PFSK-1 (cell line): ENCODE measurements at regions not wholly inside any gene's neighbourhood (a gene's known extent, or its start where the extent isn't known, plus 50 kb on each side); places are given as distances from the start of the nearest gene placed in this dataset.

Experiments used
- POLR2AphosphoS5 ChIP-seq: IDR thresholded peaks from 2 replicates; pipeline ENCODE4 v1.6.1; 2012; ENCODE audit warnings: low read depth, mild to moderate bottlenecking, control low read depth, low read length, moderate library complexity
- SIN3A ChIP-seq: IDR thresholded peaks from 2 replicates; pipeline ENCODE4 v1.6.1; 2012; ENCODE audit warnings: mild to moderate bottlenecking, low read length, moderate library complexity, borderline replicate concordance; ENCODE audit not compliant: insufficient read depth
- TF ChIP-seq, protein P1 (sequence below), 2 experiments: IDR thresholded peaks; 2 replicates each; pipeline versions ENCODE4 v1.6.1 to v1.8.0; 2011 to 2012; ENCODE audit warnings: low read depth in 2 of 2, low read length in 2 of 2, control low read depth in 1 of 2, inconsistent platforms in 1 of 2, mild to moderate bottlenecking in 1 of 2, moderate library complexity in 1 of 2; ENCODE audit not compliant: insufficient read depth in 1 of 2

DNA sequence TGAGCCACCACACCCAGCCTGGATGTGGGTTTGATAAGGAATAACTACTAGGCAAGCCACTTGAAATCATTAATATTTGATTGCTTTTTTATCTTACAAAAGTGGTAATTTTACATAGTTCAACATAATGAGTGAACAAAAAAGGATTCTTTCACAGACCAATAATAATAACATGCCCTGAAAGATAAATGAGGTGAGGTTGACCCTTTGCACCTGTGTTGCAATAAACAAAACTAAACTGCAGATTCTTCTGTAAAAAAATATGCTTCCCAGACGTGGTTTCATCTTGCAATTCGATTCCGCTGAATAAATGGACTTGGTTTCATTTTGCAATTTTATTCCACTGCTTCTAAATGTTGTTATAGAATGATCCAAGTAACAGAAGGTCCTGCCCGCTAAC is 1514.9 kb upstream of the TMEM132C start:
- TF ChIP-seq, protein P1, sequence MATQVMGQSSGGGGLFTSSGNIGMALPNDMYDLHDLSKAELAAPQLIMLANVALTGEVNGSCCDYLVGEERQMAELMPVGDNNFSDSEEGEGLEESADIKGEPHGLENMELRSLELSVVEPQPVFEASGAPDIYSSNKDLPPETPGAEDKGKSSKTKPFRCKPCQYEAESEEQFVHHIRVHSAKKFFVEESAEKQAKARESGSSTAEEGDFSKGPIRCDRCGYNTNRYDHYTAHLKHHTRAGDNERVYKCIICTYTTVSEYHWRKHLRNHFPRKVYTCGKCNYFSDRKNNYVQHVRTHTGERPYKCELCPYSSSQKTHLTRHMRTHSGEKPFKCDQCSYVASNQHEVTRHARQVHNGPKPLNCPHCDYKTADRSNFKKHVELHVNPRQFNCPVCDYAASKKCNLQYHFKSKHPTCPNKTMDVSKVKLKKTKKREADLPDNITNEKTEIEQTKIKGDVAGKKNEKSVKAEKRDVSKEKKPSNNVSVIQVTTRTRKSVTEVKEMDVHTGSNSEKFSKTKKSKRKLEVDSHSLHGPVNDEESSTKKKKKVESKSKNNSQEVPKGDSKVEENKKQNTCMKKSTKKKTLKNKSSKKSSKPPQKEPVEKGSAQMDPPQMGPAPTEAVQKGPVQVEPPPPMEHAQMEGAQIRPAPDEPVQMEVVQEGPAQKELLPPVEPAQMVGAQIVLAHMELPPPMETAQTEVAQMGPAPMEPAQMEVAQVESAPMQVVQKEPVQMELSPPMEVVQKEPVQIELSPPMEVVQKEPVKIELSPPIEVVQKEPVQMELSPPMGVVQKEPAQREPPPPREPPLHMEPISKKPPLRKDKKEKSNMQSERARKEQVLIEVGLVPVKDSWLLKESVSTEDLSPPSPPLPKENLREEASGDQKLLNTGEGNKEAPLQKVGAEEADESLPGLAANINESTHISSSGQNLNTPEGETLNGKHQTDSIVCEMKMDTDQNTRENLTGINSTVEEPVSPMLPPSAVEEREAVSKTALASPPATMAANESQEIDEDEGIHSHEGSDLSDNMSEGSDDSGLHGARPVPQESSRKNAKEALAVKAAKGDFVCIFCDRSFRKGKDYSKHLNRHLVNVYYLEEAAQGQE (IDR thresholded peaks at IDR 0.05; ENCODE audit: insufficient read depth in 1 of 2, low read depth in 2 of 2, low read length in 2 of 2): no peak
- TF ChIP-seq POLR2AphosphoS5 (no peak), SIN3A (no peak)
